ENCODE measurements at regions not wholly inside any gene's neighbourhood (a gene's known extent, or its start where the extent isn't known, plus 50 kb on each side); places are given as distances from the start of the nearest gene placed in this dataset.

DNA sequence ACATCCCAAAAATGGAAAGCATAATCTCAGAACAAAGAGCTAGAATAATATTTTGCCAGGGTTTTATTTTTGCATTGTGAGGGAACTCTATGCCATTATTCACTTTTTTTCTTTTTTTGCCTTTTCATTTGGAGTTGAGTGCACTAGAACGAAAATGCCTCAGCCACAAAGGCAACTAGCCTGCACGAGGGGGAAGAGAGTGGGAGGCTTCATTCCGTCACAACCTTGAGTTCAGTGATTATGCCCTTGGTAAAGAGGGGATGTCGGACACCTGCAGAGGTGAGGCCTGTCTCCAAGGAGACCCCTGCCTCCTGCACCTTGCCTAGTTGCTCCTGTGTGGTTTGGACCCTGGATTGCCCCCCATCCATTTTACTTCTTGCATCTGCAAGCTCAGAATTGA lies 232.7 kb downstream of the TEX36 start:
- no CpG with 5 or more reads among the region's 4 CpGs for WGBS (ENCODE audit: extremely low coverage, insufficient coverage, insufficient read length)
- H2BK5ac ChIP-seq (ENCODE audit: low read depth, low read length, poor library complexity), result no peak overlapping the region
- H3K14ac ChIP-seq (ENCODE audit: low read length), result no peak overlapping the region
- H3K9ac ChIP-seq (ENCODE audit: low read length), result no peak overlapping the region
- H3K36me3 ChIP-seq (ENCODE audit: control insufficient read depth in 1 of 2, insufficient read depth in 2 of 2, low read length in 2 of 2), result no peaks in the 10 kb centered on the region
- peaks cover 3% of the 10 kb centered on the region for H3K9me3 ChIP-seq (ENCODE audit: insufficient read depth, low read depth, low read length)
- no peak overlapping the region for H2AK5ac ChIP-seq (ENCODE audit: low read length)
- no peak overlapping the region for H3K27ac ChIP-seq (ENCODE audit: low read depth, low read length)
- H4K12ac ChIP-seq (ENCODE audit: low read depth, low read length), result no peak overlapping the region
- H4K91ac ChIP-seq (ENCODE audit: low read depth, low read length), result no peak overlapping the region
- no peaks in the 10 kb centered on the region for H3K79me1 ChIP-seq (ENCODE audit: low read length)
- no peak overlapping the region for H2AFZ ChIP-seq (ENCODE audit: insufficient read depth, low read length, poor library complexity)
- no peak overlapping the region for H3K18ac ChIP-seq (ENCODE audit: low read length)
- no peak overlapping the region for H4K8ac ChIP-seq (ENCODE audit: low read depth, low read length)
- H3K4me1 ChIP-seq (ENCODE audit: control insufficient read depth in 1 of 2, insufficient read depth in 2 of 2, low read length in 2 of 2), result no peaks in the 10 kb centered on the region
- no peak overlapping the region for H2BK120ac ChIP-seq (ENCODE audit: insufficient read depth, low read length, poor library complexity)
- no peak overlapping the region for H3K4me2 ChIP-seq (ENCODE audit: low read length)
- no peak overlapping the region for H3K4ac ChIP-seq (ENCODE audit: low read depth, low read length)
- H3K27me3 ChIP-seq (ENCODE audit: insufficient read depth, low read length), result no peaks in the 10 kb centered on the region
- H2BK12ac ChIP-seq (ENCODE audit: low read length), result no peak overlapping the region
- no peaks in the 10 kb centered on the region for H3K79me2 ChIP-seq (ENCODE audit: control insufficient read depth, insufficient read depth, low read length, poor library complexity)
- no peak for DNase-seq
- no peak overlapping the region for H3K4me3 ChIP-seq (ENCODE audit: low read depth, low read length)
- no peak overlapping the region for H3K23ac ChIP-seq (ENCODE audit: low read length)

GRCh38 chr10:125449571-125449970 lies 233.4 kb downstream of the TEX36 start:
- Histone ChIP-seq H3K4me1 (ENCODE audit: control insufficient read depth in 1 of 2, insufficient read depth in 2 of 2, low read length in 2 of 2) (no peaks in the 10 kb centered on the region), H3K79me2 (ENCODE audit: control insufficient read depth, insufficient read depth, low read length, poor library complexity) (no peaks in the 10 kb centered on the region), H3K4me2 (ENCODE audit: low read length) (no peak overlapping the region), H4K91ac (ENCODE audit: low read depth, low read length) (no peak overlapping the region), H3K4me3 (ENCODE audit: low read depth, low read length) (no peak overlapping the region), H3K36me3 (ENCODE audit: control insufficient read depth in 1 of 2, insufficient read depth in 2 of 2, low read length in 2 of 2) (no peaks in the 10 kb centered on the region), H2BK120ac (ENCODE audit: insufficient read depth, low read length, poor library complexity) (no peak overlapping the region), H3K27ac (ENCODE audit: low read depth, low read length) (no peak overlapping the region), H4K12ac (ENCODE audit: low read depth, low read length) (no peak overlapping the region), H2BK5ac (ENCODE audit: low read depth, low read length, poor library complexity) (no peak overlapping the region), H3K18ac (ENCODE audit: low read length) (no peak overlapping the region), H2AK5ac (ENCODE audit: low read length) (no peak overlapping the region), H3K27me3 (ENCODE audit: insufficient read depth, low read length) (no peaks in the 10 kb centered on the region), H3K14ac (ENCODE audit: low read length) (no peak overlapping the region), H3K23ac (ENCODE audit: low read length) (no peak overlapping the region), H3K79me1 (ENCODE audit: low read length) (no peaks in the 10 kb centered on the region), H4K8ac (ENCODE audit: low read depth, low read length) (no peak overlapping the region), H3K4ac (ENCODE audit: low read depth, low read length) (no peak overlapping the region), H2BK12ac (ENCODE audit: low read length) (no peak overlapping the region), H3K9me3 (ENCODE audit: insufficient read depth, low read depth, low read length) (peaks cover 3% of the 10 kb centered on the region), H2AFZ (ENCODE audit: insufficient read depth, low read length, poor library complexity) (no peak overlapping the region), H3K9ac (ENCODE audit: low read length) (no peak overlapping the region)
- DNase-seq, result no peak
- WGBS (ENCODE audit: extremely low coverage, insufficient coverage, insufficient read length), result no CpG with 5 or more reads among the region's 9 CpGs

- H4K12ac ChIP-seq (ENCODE audit: low read depth, low read length), result no peak overlapping the region
- H3K79me1 ChIP-seq (ENCODE audit: low read length), result no peaks in the 10 kb centered on the region
- H2BK5ac ChIP-seq (ENCODE audit: low read depth, low read length, poor library complexity), result no peak overlapping the region
- H3K36me3 ChIP-seq (ENCODE audit: control insufficient read depth in 1 of 2, insufficient read depth in 2 of 2, low read length in 2 of 2), result no peaks in the 10 kb centered on the region
- H4K91ac ChIP-seq (ENCODE audit: low read depth, low read length), result no peak overlapping the region
- no peak overlapping the region for H3K4me2 ChIP-seq (ENCODE audit: low read length)
- H3K18ac ChIP-seq (ENCODE audit: low read length), result no peak overlapping the region
- no peaks in the 10 kb centered on the region for H3K4me1 ChIP-seq (ENCODE audit: control insufficient read depth in 1 of 2, insufficient read depth in 2 of 2, low read length in 2 of 2)
- no peak overlapping the region for H2AFZ ChIP-seq (ENCODE audit: insufficient read depth, low read length, poor library complexity)
- no peak overlapping the region for H2BK120ac ChIP-seq (ENCODE audit: insufficient read depth, low read length, poor library complexity)
- peak in 1 of 2 donors; percentile 35 for DNase-seq
- WGBS (ENCODE audit: extremely low coverage, insufficient coverage, insufficient read length), result no CpG with 5 or more reads among the region's 5 CpGs
- H3K9ac ChIP-seq (ENCODE audit: low read length), result no peak overlapping the region
- no peak overlapping the region for H2AK5ac ChIP-seq (ENCODE audit: low read length)
- no peaks in the 10 kb centered on the region for H3K79me2 ChIP-seq (ENCODE audit: control insufficient read depth, insufficient read depth, low read length, poor library complexity)
- no peaks in the 10 kb centered on the region for H3K27me3 ChIP-seq (ENCODE audit: insufficient read depth, low read length)
- no peak overlapping the region for H3K23ac ChIP-seq (ENCODE audit: low read length)
- peaks cover 3% of the 10 kb centered on the region for H3K9me3 ChIP-seq (ENCODE audit: insufficient read depth, low read depth, low read length)
- no peak overlapping the region for H3K14ac ChIP-seq (ENCODE audit: low read length)
- no peak overlapping the region for H3K4ac ChIP-seq (ENCODE audit: low read depth, low read length)
- no peak overlapping the region for H4K8ac ChIP-seq (ENCODE audit: low read depth, low read length)
- H2BK12ac ChIP-seq (ENCODE audit: low read length), result no peak overlapping the region
- H3K4me3 ChIP-seq (ENCODE audit: low read depth, low read length), result no peak overlapping the region
- H3K27ac ChIP-seq (ENCODE audit: low read depth, low read length), result no peak overlapping the region
Observed at GRCh38 chr10:125448596-125448995, 234.4 kb downstream of the TEX36 start.

DNA sequence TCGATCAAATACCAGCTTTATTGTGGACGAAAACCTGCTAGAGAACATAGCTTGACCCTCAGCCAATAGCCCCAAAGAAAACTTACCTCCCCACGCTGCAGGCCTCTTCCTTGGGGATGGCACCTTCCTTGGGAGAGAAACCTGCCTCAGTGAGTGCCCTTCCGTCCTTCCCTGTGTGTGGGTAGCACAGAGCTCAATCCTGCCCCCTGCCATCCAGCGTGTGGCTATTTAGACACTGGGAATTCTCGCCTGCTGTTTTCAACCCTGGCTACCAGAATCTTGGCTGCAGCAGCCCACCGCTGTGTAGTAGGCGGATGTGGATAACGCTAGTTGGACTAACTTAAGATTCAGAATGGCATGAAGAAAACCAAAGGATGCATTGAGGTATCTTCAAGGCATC lies 238.2 kb downstream of the TEX36 start:
- Histone ChIP-seq H3K4me3 (ENCODE audit: low read depth, low read length) (no peak overlapping the region), H4K91ac (ENCODE audit: low read depth, low read length) (no peak overlapping the region), H3K4ac (ENCODE audit: low read depth, low read length) (no peak overlapping the region), H3K27me3 (ENCODE audit: insufficient read depth, low read length) (no peaks in the 10 kb centered on the region), H2BK120ac (ENCODE audit: insufficient read depth, low read length, poor library complexity) (no peak overlapping the region), H3K14ac (ENCODE audit: low read length) (no peak overlapping the region), H2BK12ac (ENCODE audit: low read length) (no peak overlapping the region), H3K18ac (ENCODE audit: low read length) (no peak overlapping the region), H3K4me2 (ENCODE audit: low read length) (no peak overlapping the region), H3K27ac (ENCODE audit: low read depth, low read length) (no peak overlapping the region), H4K8ac (ENCODE audit: low read depth, low read length) (no peak overlapping the region), H3K9me3 (ENCODE audit: insufficient read depth, low read depth, low read length) (peaks cover 3% of the 10 kb centered on the region), H2AFZ (ENCODE audit: insufficient read depth, low read length, poor library complexity) (no peak overlapping the region), H2AK5ac (ENCODE audit: low read length) (no peak overlapping the region), H3K23ac (ENCODE audit: low read length) (no peak overlapping the region), H3K36me3 (ENCODE audit: control insufficient read depth in 1 of 2, insufficient read depth in 2 of 2, low read length in 2 of 2) (no peaks in the 10 kb centered on the region), H3K79me1 (ENCODE audit: low read length) (no peaks in the 10 kb centered on the region), H2BK5ac (ENCODE audit: low read depth, low read length, poor library complexity) (no peak overlapping the region), H3K4me1 (ENCODE audit: control insufficient read depth in 1 of 2, insufficient read depth in 2 of 2, low read length in 2 of 2) (no peaks in the 10 kb centered on the region), H3K9ac (ENCODE audit: low read length) (no peak overlapping the region), H4K12ac (ENCODE audit: low read depth, low read length) (no peak overlapping the region), H3K79me2 (ENCODE audit: control insufficient read depth, insufficient read depth, low read length, poor library complexity) (no peaks in the 10 kb centered on the region)
- no CpG with 5 or more reads among the region's 9 CpGs for WGBS (ENCODE audit: extremely low coverage, insufficient coverage, insufficient read length)
- no peak for DNase-seq
